ENCODE measurements at regions not wholly inside any gene's neighbourhood (a gene's known extent, or its start where the extent isn't known, plus 50 kb on each side); places are given as distances from the start of the nearest gene placed in this dataset.

GRCh38 chr15:85943151-85943550 is 136.5 kb upstream of the AGBL1 start:
- TF ChIP-seq POLR2AphosphoS5 (IDR thresholded peaks at IDR 0.05; ENCODE audit: insufficient read depth in 1 of 2, low read depth in 1 of 2) (no peak), CTCF (IDR thresholded peaks at IDR 0.05) (no peak), POLR2A (IDR thresholded peaks at IDR 0.05) (no peak)
- DNase-seq (ENCODE audit: extremely low spot score in 2 of 2), result no peak
- Histone ChIP-seq H3K36me3 (no peaks in the 10 kb centered on the region), H3K27ac (no peak overlapping the region), H3K27me3 (no peaks in the 10 kb centered on the region), H3K4me3 (no peak overlapping the region), H3K9me3 (no peaks in the 10 kb centered on the region), H3K4me1 (peaks cover 6% of the 10 kb centered on the region)
- intact Hi-C loops (cut with DNase I), result no loop called here

- intact Hi-C loops (cut with DNase I), result no loop called here
- no peaks in the 10 kb centered on the region for H3K27me3 ChIP-seq
Observed at GRCh38 chr15:85943791-85944190, 135.9 kb upstream of the AGBL1 start.

GRCh38 chr15:85947021-85947420 is 132.7 kb upstream of the AGBL1 start:
- Histone ChIP-seq H3K27ac (no peak overlapping the region), H3K36me3 (no peaks in the 10 kb centered on the region), H3K9me3 (no peaks in the 10 kb centered on the region), H3K4me3 (no peak overlapping the region), H3K27me3 (no peaks in the 10 kb centered on the region), H3K4me1 (no peaks in the 10 kb centered on the region)
- no peak for DNase-seq (ENCODE audit: extremely low spot score in 2 of 2)
- intact Hi-C loops (cut with DNase I), result no loop called here
- TF ChIP-seq POLR2A (IDR thresholded peaks at IDR 0.05) (no peak), CTCF (IDR thresholded peaks at IDR 0.05) (no peak), POLR2AphosphoS5 (IDR thresholded peaks at IDR 0.05; ENCODE audit: insufficient read depth in 1 of 2, low read depth in 1 of 2) (no peak)

More at GRCh38 chr15:85943791-85944190, 135.9 kb upstream of the AGBL1 start:
- H3K36me3 ChIP-seq, result no peaks in the 10 kb centered on the region
- TF ChIP-seq POLR2AphosphoS5 (IDR thresholded peaks at IDR 0.05; ENCODE audit: insufficient read depth in 1 of 2, low read depth in 1 of 2) (no peak), CTCF (IDR thresholded peaks at IDR 0.05) (no peak), POLR2A (IDR thresholded peaks at IDR 0.05) (no peak)
- H3K27ac ChIP-seq, result no peak overlapping the region
- peaks cover 6% of the 10 kb centered on the region for H3K4me1 ChIP-seq
- no peak for DNase-seq (ENCODE audit: extremely low spot score in 2 of 2)
- H3K9me3 ChIP-seq, result no peaks in the 10 kb centered on the region
- no peak overlapping the region for H3K4me3 ChIP-seq

GRCh38 chr15:85947936-85948335 is 131.7 kb upstream of the AGBL1 start:
- TF ChIP-seq POLR2A (IDR thresholded peaks at IDR 0.05) (no peak), POLR2AphosphoS5 (IDR thresholded peaks at IDR 0.05; ENCODE audit: insufficient read depth in 1 of 2, low read depth in 1 of 2) (no peak), CTCF (IDR thresholded peaks at IDR 0.05) (no peak)
- H3K4me1 ChIP-seq, result no peaks in the 10 kb centered on the region
- no peaks in the 10 kb centered on the region for H3K27me3 ChIP-seq
- H3K36me3 ChIP-seq, result no peaks in the 10 kb centered on the region
- intact Hi-C loops (cut with DNase I), result no loop called here
- H3K4me3 ChIP-seq, result no peak overlapping the region
- H3K27ac ChIP-seq, result no peak overlapping the region
- no peak for DNase-seq (ENCODE audit: extremely low spot score in 2 of 2)
- H3K9me3 ChIP-seq, result no peaks in the 10 kb centered on the region

GRCh38 chr15:85950101-85950500 is 129.6 kb upstream of the AGBL1 start:
- Histone ChIP-seq H3K9me3 (no peaks in the 10 kb centered on the region), H3K27ac (no peak overlapping the region), H3K4me1 (no peaks in the 10 kb centered on the region), H3K36me3 (no peaks in the 10 kb centered on the region), H3K4me3 (no peak overlapping the region), H3K27me3 (no peaks in the 10 kb centered on the region)
- TF ChIP-seq CTCF (IDR thresholded peaks at IDR 0.05) (no peak), POLR2A (IDR thresholded peaks at IDR 0.05) (no peak), POLR2AphosphoS5 (IDR thresholded peaks at IDR 0.05; ENCODE audit: insufficient read depth in 1 of 2, low read depth in 1 of 2) (no peak)
- intact Hi-C loops (cut with DNase I), result no loop called here
- no peak for DNase-seq (ENCODE audit: extremely low spot score in 2 of 2)
